ENCODE measurements at regions not wholly inside any gene's neighbourhood (a gene's known extent, or its start where the extent isn't known, plus 50 kb on each side); places are given as distances from the start of the nearest gene placed in this dataset.

- Histone ChIP-seq H3K27me3 (no peaks in the 10 kb centered on the region), H3K4me1 (no peaks in the 10 kb centered on the region), H3K4me3 (no peak overlapping the region), H3K4me2 (no peak overlapping the region), H2AFZ (replicated peaks) (no peak overlapping the region), H4K20me1 (ENCODE audit: low read depth) (no peaks in the 10 kb centered on the region), H3K79me2 (ENCODE audit: low read depth) (no peaks in the 10 kb centered on the region), H3K27ac (no peak overlapping the region), H3F3A (ENCODE audit: low read depth) (no peaks in the 10 kb centered on the region), H3K9me3 (ENCODE audit: low read depth) (no peaks in the 10 kb centered on the region), H3K9ac (no peak overlapping the region), H3K36me3 (no peaks in the 10 kb centered on the region)
- Mint-ChIP-seq H3K27ac (no peak overlapping the region), H3K27me3 (ENCODE audit: insufficient read depth, low read depth) (no peaks in the 10 kb centered on the region), H3K9me3 (peaks cover 4% of the 10 kb centered on the region), H3K36me3 (no peaks in the 10 kb centered on the region), H3K4me3 (no peak overlapping the region), H3K4me1 (peaks cover 4% of the 10 kb centered on the region)
- TF ChIP-seq EZH2 (IDR thresholded peaks at IDR 0.05): no peak
- TF ChIP-seq, protein P1, sequence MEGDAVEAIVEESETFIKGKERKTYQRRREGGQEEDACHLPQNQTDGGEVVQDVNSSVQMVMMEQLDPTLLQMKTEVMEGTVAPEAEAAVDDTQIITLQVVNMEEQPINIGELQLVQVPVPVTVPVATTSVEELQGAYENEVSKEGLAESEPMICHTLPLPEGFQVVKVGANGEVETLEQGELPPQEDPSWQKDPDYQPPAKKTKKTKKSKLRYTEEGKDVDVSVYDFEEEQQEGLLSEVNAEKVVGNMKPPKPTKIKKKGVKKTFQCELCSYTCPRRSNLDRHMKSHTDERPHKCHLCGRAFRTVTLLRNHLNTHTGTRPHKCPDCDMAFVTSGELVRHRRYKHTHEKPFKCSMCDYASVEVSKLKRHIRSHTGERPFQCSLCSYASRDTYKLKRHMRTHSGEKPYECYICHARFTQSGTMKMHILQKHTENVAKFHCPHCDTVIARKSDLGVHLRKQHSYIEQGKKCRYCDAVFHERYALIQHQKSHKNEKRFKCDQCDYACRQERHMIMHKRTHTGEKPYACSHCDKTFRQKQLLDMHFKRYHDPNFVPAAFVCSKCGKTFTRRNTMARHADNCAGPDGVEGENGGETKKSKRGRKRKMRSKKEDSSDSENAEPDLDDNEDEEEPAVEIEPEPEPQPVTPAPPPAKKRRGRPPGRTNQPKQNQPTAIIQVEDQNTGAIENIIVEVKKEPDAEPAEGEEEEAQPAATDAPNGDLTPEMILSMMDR (IDR thresholded peaks at IDR 0.05): no peak
- TF ChIP-seq EZH2phosphoT487 (IDR thresholded peaks at IDR 0.05): no peak
- DNase-seq (ENCODE audit: low spot score): no peak
Observed at GRCh38 chr17:14752011-14752410, 451.1 kb downstream of the HS3ST3B1 start.

GRCh38 chr17:14750866-14751265 lies 450.0 kb downstream of the HS3ST3B1 start:
- no peak overlapping the region for H3K4me3 ChIP-seq
- H3K4me1 ChIP-seq: no peaks in the 10 kb centered on the region
- no peak for TF ChIP-seq EZH2 (IDR thresholded peaks at IDR 0.05)
- TF ChIP-seq, protein P1 (IDR thresholded peaks at IDR 0.05): no peak
- no peak for TF ChIP-seq EZH2phosphoT487 (IDR thresholded peaks at IDR 0.05)
- no peaks in the 10 kb centered on the region for H3K9me3 ChIP-seq (ENCODE audit: low read depth)
- H3K4me2 ChIP-seq: no peak overlapping the region
- no peaks in the 10 kb centered on the region for H3K36me3 Mint-ChIP-seq
- H3F3A ChIP-seq (ENCODE audit: low read depth): no peaks in the 10 kb centered on the region
- no peak for DNase-seq (ENCODE audit: low spot score)
- H3K9me3 Mint-ChIP-seq: peaks cover 4% of the 10 kb centered on the region
- H4K20me1 ChIP-seq (ENCODE audit: low read depth): no peaks in the 10 kb centered on the region
- H3K36me3 ChIP-seq: no peaks in the 10 kb centered on the region
- H3K27ac ChIP-seq: no peak overlapping the region
- no peak overlapping the region for H3K4me3 Mint-ChIP-seq
- H3K27me3 ChIP-seq: no peaks in the 10 kb centered on the region
- peaks cover 8% of the 10 kb centered on the region for H3K4me1 Mint-ChIP-seq
- no peak overlapping the region for H3K27ac Mint-ChIP-seq
- no peak overlapping the region for H3K9ac ChIP-seq
- H3K79me2 ChIP-seq (ENCODE audit: low read depth): no peaks in the 10 kb centered on the region
- H3K27me3 Mint-ChIP-seq (ENCODE audit: insufficient read depth, low read depth): peaks cover 4% of the 10 kb centered on the region
- H2AFZ ChIP-seq (replicated peaks): no peak overlapping the region

GRCh38 chr17:14749269-14749668 lies 448.4 kb downstream of the HS3ST3B1 start:
- no peaks in the 10 kb centered on the region for H3K36me3 Mint-ChIP-seq
- no peak overlapping the region for H2AFZ ChIP-seq (replicated peaks)

More at GRCh38 chr17:14749269-14749668, 448.4 kb downstream of the HS3ST3B1 start:
- Mint-ChIP-seq H3K27ac (no peak overlapping the region), H3K4me3 (no peak overlapping the region), H3K9me3 (peaks cover 4% of the 10 kb centered on the region), H3K4me1 (peaks cover 8% of the 10 kb centered on the region), H3K27me3 (ENCODE audit: insufficient read depth, low read depth) (peaks cover 4% of the 10 kb centered on the region)
- DNase-seq (ENCODE audit: low spot score): no peak
- no peak overlapping the region for H3K27ac ChIP-seq
- no peaks in the 10 kb centered on the region for H3K79me2 ChIP-seq (ENCODE audit: low read depth)
- TF ChIP-seq EZH2 (IDR thresholded peaks at IDR 0.05) (no peak), EZH2phosphoT487 (IDR thresholded peaks at IDR 0.05) (no peak)
- TF ChIP-seq, protein P1 (IDR thresholded peaks at IDR 0.05): no peak
- H3K27me3 ChIP-seq: no peaks in the 10 kb centered on the region
- H3K36me3 ChIP-seq: no peaks in the 10 kb centered on the region
- no peak overlapping the region for H3K9ac ChIP-seq
- H3K9me3 ChIP-seq (ENCODE audit: low read depth): no peaks in the 10 kb centered on the region
- no peaks in the 10 kb centered on the region for H4K20me1 ChIP-seq (ENCODE audit: low read depth)
- H3K4me2 ChIP-seq: no peak overlapping the region
- no peaks in the 10 kb centered on the region for H3K4me1 ChIP-seq
- H3F3A ChIP-seq (ENCODE audit: low read depth): no peaks in the 10 kb centered on the region
- no peak overlapping the region for H3K4me3 ChIP-seq
